HCT116 (cell line): ENCODE measurements at regions not wholly inside any gene's neighbourhood (a gene's known extent, or its start where the extent isn't known, plus 50 kb on each side); places are given as distances from the start of the nearest gene placed in this dataset.

Experiments used
- CBX3 ChIP-seq: IDR thresholded peaks from 2 replicates; pipeline ENCODE4 v1.6.1; 2012; ENCODE audit warnings: low read depth
- JUND ChIP-seq: IDR thresholded peaks from 2 replicates; pipeline ENCODE4 v1.6.1; 2012
- POLR2A ChIP-seq: IDR thresholded peaks from 2 replicates; pipeline ENCODE4 v1.7.0; 2011; ENCODE audit warnings: borderline replicate concordance; ENCODE audit not compliant: insufficient read depth, insufficient read length; ENCODE audit errors: extremely low read depth
- POLR2AphosphoS5 ChIP-seq: IDR thresholded peaks from 2 replicates; pipeline ENCODE4 v1.6.1; 2011; ENCODE audit warnings: mild to moderate bottlenecking, low read depth, low read length, moderate library complexity
- SRF ChIP-seq: IDR thresholded peaks from 2 replicates; pipeline ENCODE4 v1.6.1; 2012; ENCODE audit warnings: low read depth
- TF ChIP-seq, protein P1 (sequence below), 3 experiments: fragments of 200-600 bp in 1 of 3; sonication (generic) in 1 of 3; IDR thresholded peaks in 2 of 3; conservative IDR thresholded peaks in 1 of 3; 2 replicates each; pipeline ENCODE4 v1.5.1; 2012 to 2017; ENCODE audit warnings: low read depth in 2 of 3, low read length in 2 of 3, antibody characterized with exemption in 1 of 3, borderline replicate concordance in 1 of 3, control low read depth in 1 of 3, mild to moderate bottlenecking in 1 of 3, mixed read lengths in 1 of 3, mixed run types in 1 of 3, moderate library complexity in 1 of 3; ENCODE audit not compliant: insufficient read depth in 1 of 3
- TF ChIP-seq, protein P2 (sequence below): IDR thresholded peaks from 2 replicates; pipeline ENCODE4 v1.6.1; 2012; ENCODE audit warnings: low read depth
- TF ChIP-seq, protein P3 (sequence below): IDR thresholded peaks from 2 replicates; pipeline ENCODE4 v1.6.1; 2011; ENCODE audit warnings: mild to moderate bottlenecking, low read length, moderate library complexity; ENCODE audit not compliant: insufficient replicate concordance; ENCODE audit errors: extremely low read depth

DNA sequence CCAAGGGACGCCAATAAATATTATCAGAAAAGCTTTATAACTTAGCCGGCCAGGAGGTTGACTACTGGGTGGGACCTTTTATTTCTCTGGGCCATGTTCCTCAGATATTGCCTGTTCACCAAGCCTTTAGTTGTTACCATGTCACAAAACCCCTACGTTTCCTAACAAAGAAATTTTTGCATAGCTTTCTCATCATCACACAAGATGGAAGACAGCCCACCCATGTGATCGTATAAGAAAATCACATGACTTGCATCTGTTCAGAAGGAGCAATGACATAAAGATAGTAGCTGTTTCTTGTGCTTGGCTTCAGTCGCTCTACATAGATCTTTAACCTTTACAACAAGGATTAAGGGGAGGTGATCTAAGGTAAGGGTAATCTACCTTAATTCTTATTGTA, 88.9 kb upstream of the NGF start:
- no peak for TF ChIP-seq POLR2AphosphoS5
- TF ChIP-seq, protein P1, sequence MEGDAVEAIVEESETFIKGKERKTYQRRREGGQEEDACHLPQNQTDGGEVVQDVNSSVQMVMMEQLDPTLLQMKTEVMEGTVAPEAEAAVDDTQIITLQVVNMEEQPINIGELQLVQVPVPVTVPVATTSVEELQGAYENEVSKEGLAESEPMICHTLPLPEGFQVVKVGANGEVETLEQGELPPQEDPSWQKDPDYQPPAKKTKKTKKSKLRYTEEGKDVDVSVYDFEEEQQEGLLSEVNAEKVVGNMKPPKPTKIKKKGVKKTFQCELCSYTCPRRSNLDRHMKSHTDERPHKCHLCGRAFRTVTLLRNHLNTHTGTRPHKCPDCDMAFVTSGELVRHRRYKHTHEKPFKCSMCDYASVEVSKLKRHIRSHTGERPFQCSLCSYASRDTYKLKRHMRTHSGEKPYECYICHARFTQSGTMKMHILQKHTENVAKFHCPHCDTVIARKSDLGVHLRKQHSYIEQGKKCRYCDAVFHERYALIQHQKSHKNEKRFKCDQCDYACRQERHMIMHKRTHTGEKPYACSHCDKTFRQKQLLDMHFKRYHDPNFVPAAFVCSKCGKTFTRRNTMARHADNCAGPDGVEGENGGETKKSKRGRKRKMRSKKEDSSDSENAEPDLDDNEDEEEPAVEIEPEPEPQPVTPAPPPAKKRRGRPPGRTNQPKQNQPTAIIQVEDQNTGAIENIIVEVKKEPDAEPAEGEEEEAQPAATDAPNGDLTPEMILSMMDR (IDR thresholded peaks at IDR 0.05 in 2 of 3, conservative IDR thresholded peaks at IDR 0.05 in 1 of 3; ENCODE audit: borderline replicate concordance in 1 of 3, insufficient read depth in 1 of 3, low read depth in 2 of 3, low read length in 2 of 3): no peak
- no peak for TF ChIP-seq CBX3
- TF ChIP-seq, protein P2, sequence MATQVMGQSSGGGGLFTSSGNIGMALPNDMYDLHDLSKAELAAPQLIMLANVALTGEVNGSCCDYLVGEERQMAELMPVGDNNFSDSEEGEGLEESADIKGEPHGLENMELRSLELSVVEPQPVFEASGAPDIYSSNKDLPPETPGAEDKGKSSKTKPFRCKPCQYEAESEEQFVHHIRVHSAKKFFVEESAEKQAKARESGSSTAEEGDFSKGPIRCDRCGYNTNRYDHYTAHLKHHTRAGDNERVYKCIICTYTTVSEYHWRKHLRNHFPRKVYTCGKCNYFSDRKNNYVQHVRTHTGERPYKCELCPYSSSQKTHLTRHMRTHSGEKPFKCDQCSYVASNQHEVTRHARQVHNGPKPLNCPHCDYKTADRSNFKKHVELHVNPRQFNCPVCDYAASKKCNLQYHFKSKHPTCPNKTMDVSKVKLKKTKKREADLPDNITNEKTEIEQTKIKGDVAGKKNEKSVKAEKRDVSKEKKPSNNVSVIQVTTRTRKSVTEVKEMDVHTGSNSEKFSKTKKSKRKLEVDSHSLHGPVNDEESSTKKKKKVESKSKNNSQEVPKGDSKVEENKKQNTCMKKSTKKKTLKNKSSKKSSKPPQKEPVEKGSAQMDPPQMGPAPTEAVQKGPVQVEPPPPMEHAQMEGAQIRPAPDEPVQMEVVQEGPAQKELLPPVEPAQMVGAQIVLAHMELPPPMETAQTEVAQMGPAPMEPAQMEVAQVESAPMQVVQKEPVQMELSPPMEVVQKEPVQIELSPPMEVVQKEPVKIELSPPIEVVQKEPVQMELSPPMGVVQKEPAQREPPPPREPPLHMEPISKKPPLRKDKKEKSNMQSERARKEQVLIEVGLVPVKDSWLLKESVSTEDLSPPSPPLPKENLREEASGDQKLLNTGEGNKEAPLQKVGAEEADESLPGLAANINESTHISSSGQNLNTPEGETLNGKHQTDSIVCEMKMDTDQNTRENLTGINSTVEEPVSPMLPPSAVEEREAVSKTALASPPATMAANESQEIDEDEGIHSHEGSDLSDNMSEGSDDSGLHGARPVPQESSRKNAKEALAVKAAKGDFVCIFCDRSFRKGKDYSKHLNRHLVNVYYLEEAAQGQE: no peak
- TF ChIP-seq, protein P3, sequence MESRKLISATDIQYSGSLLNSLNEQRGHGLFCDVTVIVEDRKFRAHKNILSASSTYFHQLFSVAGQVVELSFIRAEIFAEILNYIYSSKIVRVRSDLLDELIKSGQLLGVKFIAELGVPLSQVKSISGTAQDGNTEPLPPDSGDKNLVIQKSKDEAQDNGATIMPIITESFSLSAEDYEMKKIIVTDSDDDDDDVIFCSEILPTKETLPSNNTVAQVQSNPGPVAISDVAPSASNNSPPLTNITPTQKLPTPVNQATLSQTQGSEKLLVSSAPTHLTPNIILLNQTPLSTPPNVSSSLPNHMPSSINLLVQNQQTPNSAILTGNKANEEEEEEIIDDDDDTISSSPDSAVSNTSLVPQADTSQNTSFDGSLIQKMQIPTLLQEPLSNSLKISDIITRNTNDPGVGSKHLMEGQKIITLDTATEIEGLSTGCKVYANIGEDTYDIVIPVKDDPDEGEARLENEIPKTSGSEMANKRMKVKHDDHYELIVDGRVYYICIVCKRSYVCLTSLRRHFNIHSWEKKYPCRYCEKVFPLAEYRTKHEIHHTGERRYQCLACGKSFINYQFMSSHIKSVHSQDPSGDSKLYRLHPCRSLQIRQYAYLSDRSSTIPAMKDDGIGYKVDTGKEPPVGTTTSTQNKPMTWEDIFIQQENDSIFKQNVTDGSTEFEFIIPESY: no peak
- no peak for TF ChIP-seq JUND
- TF ChIP-seq POLR2A: no peak
- TF ChIP-seq SRF: no peak
